ENCODE measurements at regions not wholly inside any gene's neighbourhood (a gene's known extent, or its start where the extent isn't known, plus 50 kb on each side); places are given as distances from the start of the nearest gene placed in this dataset.

- Histone ChIP-seq H3K27me3 (ENCODE audit: control insufficient read depth in 4 of 4, insufficient read depth in 4 of 4, low read length in 3 of 4) (no peaks in the 10 kb centered on the region), H3K4me1 (ENCODE audit: control insufficient read depth in 4 of 4, insufficient read depth in 4 of 4, low read length in 3 of 4) (peaks cover 0 to 1% (median 0%) of the 10 kb centered on the region in 4 donors), H3K9me3 (ENCODE audit: control insufficient read depth in 4 of 4, low read length in 3 of 4) (no peaks in the 10 kb centered on the region), H3K9ac (ENCODE audit: low read depth in 1 of 2, low read length in 2 of 2) (no peak overlapping the region), H3K4me3 (ENCODE audit: low read depth in 1 of 3, low read length in 3 of 3) (no peak overlapping the region), H3K36me3 (ENCODE audit: control insufficient read depth in 4 of 4, insufficient read depth in 3 of 4, low read depth in 1 of 4, low read length in 3 of 4) (no peaks in the 10 kb centered on the region), H3K27ac (ENCODE audit: low read depth in 1 of 2, low read length in 2 of 2) (no peak overlapping the region)
- DNase-seq (ENCODE audit: low spot score) = no peak
- WGBS = 89% methylated on average over 2 of the region's 2 CpGs
- TF ChIP-seq HNF4G (IDR thresholded peaks at IDR 0.05) (no peak), FOXA1 (IDR thresholded peaks at IDR 0.05) (no peak), JUND (IDR thresholded peaks at IDR 0.05) (no peak), ATF3 (IDR thresholded peaks at IDR 0.05) (no peak), REST (IDR thresholded peaks at IDR 0.05) (no peak), EGR1 (IDR thresholded peaks at IDR 0.05; ENCODE audit: low read depth in 2 of 2) (no peak), NR2F2 (IDR thresholded peaks at IDR 0.05) (no peak)
Observed at GRCh38 chr4:24096603-24097002, 206.8 kb upstream of the PPARGC1A start.

- H3K27ac ChIP-seq (ENCODE audit: low read depth in 1 of 2, low read length in 2 of 2) = no peak overlapping the region
- H3K4me1 ChIP-seq (ENCODE audit: control insufficient read depth in 4 of 4, insufficient read depth in 4 of 4, low read length in 3 of 4) = peaks cover 0 to 1% (median 0%) of the 10 kb centered on the region in 4 donors
- H3K36me3 ChIP-seq (ENCODE audit: control insufficient read depth in 4 of 4, insufficient read depth in 3 of 4, low read depth in 1 of 4, low read length in 3 of 4) = no peaks in the 10 kb centered on the region
- 89% methylated on average over 2 of the region's 2 CpGs for WGBS
- H3K27me3 ChIP-seq (ENCODE audit: control insufficient read depth in 4 of 4, insufficient read depth in 4 of 4, low read length in 3 of 4) = no peaks in the 10 kb centered on the region
- no peak for DNase-seq (ENCODE audit: low spot score)
- TF ChIP-seq NR2F2 (IDR thresholded peaks at IDR 0.05) (no peak), RAD21 (IDR thresholded peaks at IDR 0.05) (no peak), FOXA1 (IDR thresholded peaks at IDR 0.05) (no peak), CTCF (IDR thresholded peaks at IDR 0.05; ENCODE audit: low read depth, low read length, missing input control) (no peak)
- no peak overlapping the region for H3K9ac ChIP-seq (ENCODE audit: low read depth in 1 of 2, low read length in 2 of 2)
- no peaks in the 10 kb centered on the region for H3K9me3 ChIP-seq (ENCODE audit: control insufficient read depth in 4 of 4, low read length in 3 of 4)
- H3K4me3 ChIP-seq (ENCODE audit: low read depth in 1 of 3, low read length in 3 of 3) = no peak overlapping the region
Observed at GRCh38 chr4:24094726-24095125, 204.9 kb upstream of the PPARGC1A start.

GRCh38 chr4:24093446-24093845, 203.6 kb upstream of the PPARGC1A start:
- Histone ChIP-seq H3K36me3 (ENCODE audit: control insufficient read depth in 4 of 4, insufficient read depth in 3 of 4, low read depth in 1 of 4, low read length in 3 of 4) (no peaks in the 10 kb centered on the region), H3K4me3 (ENCODE audit: low read depth in 1 of 3, low read length in 3 of 3) (no peak overlapping the region), H3K4me1 (ENCODE audit: control insufficient read depth in 4 of 4, insufficient read depth in 4 of 4, low read length in 3 of 4) (peaks cover 0 to 1% (median 0%) of the 10 kb centered on the region in 4 donors), H3K27me3 (ENCODE audit: control insufficient read depth in 4 of 4, insufficient read depth in 4 of 4, low read length in 3 of 4) (no peaks in the 10 kb centered on the region), H3K27ac (ENCODE audit: low read depth in 1 of 2, low read length in 2 of 2) (no peak overlapping the region), H3K9ac (ENCODE audit: low read depth in 1 of 2, low read length in 2 of 2) (no peak overlapping the region), H3K9me3 (ENCODE audit: control insufficient read depth in 4 of 4, low read length in 3 of 4) (no peaks in the 10 kb centered on the region)
- WGBS = 98% methylated on average over 2 of the region's 2 CpGs
- no peak for DNase-seq (ENCODE audit: low spot score)
- TF ChIP-seq FOXA2 (IDR thresholded peaks at IDR 0.05) (no peak), SP1 (IDR thresholded peaks at IDR 0.05) (no peak), YY1 (IDR thresholded peaks at IDR 0.05) (no peak), HNF4G (IDR thresholded peaks at IDR 0.05) (no peak), EGR1 (IDR thresholded peaks at IDR 0.05; ENCODE audit: low read depth in 2 of 2) (no peak), GABPA (IDR thresholded peaks at IDR 0.05 in 1 of 2, conservative IDR thresholded peaks at IDR 0.05 in 1 of 2) (no peak), RAD21 (IDR thresholded peaks at IDR 0.05) (no peak), MAX (IDR thresholded peaks at IDR 0.05) (no peak)
